22Rv1 (cell line): ENCODE measurements at regions not wholly inside any gene's neighbourhood (a gene's known extent, or its start where the extent isn't known, plus 50 kb on each side); places are given as distances from the start of the nearest gene placed in this dataset.

ENCODE experiments used
- H3K27ac ChIP-seq: fragments of 450-650 bp; 2 replicates; pipeline ENCODE4 v1.5.1; 2017
- ZFX ChIP-seq: fragments of 450-650 bp; IDR thresholded peaks from 2 replicates; pipeline ENCODE4 v1.6.1; 2017; ENCODE audit warnings: antibody characterized with exemption, borderline replicate concordance
- TF ChIP-seq, protein P1 (sequence below): fragments of 450-650 bp; IDR thresholded peaks from 2 replicates; pipeline ENCODE4 v1.5.1; 2017; ENCODE audit warnings: mild to moderate bottlenecking

DNA sequence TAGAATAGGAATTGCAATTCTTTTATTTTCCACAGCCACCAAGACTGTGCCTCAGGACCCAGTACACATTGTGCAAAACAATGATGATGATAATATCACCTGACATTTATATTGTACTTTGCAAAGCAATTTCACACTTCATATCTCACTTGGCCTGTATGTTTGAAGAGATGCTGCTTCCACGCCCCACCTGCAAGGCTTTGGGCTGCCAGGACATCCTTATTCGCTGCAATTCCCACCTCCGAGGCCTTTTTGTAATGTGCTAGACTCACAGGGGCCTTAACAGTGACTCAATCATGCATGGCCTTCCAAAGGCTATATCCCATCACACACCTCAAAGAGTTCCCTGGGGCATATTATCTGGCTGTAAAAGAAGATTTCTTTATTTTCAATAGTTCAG, 200.9 kb downstream of the MYLK4 start:
- H3K27ac ChIP-seq: no peak overlapping the region
- TF ChIP-seq, protein P1, sequence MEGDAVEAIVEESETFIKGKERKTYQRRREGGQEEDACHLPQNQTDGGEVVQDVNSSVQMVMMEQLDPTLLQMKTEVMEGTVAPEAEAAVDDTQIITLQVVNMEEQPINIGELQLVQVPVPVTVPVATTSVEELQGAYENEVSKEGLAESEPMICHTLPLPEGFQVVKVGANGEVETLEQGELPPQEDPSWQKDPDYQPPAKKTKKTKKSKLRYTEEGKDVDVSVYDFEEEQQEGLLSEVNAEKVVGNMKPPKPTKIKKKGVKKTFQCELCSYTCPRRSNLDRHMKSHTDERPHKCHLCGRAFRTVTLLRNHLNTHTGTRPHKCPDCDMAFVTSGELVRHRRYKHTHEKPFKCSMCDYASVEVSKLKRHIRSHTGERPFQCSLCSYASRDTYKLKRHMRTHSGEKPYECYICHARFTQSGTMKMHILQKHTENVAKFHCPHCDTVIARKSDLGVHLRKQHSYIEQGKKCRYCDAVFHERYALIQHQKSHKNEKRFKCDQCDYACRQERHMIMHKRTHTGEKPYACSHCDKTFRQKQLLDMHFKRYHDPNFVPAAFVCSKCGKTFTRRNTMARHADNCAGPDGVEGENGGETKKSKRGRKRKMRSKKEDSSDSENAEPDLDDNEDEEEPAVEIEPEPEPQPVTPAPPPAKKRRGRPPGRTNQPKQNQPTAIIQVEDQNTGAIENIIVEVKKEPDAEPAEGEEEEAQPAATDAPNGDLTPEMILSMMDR: no peak
- TF ChIP-seq ZFX: no peak

DNA sequence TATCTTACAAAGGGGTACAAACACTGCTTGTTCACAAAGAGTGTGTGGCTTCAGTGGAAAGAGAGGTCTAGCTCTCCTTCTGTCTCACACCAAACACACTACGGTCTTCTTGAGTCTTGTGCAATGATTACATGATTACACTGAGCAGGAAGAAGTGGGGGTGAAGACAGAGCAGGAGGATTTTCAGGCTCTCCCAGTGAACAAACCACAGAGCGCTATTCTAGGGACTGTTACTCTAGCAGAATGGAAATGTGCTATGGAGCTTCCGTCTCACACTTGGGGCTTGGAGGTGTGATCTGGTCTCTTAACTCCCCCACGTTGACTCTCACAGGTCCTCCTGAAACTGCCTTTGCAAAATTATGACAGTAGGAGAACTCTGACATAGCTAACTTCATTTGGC, 203.4 kb downstream of the MYLK4 start:
- TF ChIP-seq, protein P1: no peak
- no peak for TF ChIP-seq ZFX
- no peak overlapping the region for H3K27ac ChIP-seq

DNA sequence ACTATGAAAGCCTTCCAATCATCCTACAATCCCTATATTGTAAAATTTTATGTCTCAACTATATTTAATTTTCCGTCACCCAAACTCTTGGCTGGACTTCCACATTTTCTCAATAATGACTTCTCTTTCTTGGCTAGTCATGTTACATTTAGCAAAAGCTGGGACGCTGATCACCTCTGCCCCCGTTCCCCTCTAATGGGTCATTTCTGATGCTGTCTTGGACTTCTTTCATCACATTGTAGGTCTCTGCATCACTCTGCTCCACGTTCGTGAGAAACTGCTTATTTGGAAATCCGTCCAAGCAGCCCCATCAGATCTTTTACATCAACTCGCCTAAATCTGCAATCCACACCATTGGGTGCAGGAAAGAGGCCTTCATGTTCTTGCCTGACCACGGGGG, 203.8 kb downstream of the MYLK4 start:
- no peak for TF ChIP-seq ZFX
- TF ChIP-seq, protein P1: no peak
- H3K27ac ChIP-seq: no peak overlapping the region

DNA sequence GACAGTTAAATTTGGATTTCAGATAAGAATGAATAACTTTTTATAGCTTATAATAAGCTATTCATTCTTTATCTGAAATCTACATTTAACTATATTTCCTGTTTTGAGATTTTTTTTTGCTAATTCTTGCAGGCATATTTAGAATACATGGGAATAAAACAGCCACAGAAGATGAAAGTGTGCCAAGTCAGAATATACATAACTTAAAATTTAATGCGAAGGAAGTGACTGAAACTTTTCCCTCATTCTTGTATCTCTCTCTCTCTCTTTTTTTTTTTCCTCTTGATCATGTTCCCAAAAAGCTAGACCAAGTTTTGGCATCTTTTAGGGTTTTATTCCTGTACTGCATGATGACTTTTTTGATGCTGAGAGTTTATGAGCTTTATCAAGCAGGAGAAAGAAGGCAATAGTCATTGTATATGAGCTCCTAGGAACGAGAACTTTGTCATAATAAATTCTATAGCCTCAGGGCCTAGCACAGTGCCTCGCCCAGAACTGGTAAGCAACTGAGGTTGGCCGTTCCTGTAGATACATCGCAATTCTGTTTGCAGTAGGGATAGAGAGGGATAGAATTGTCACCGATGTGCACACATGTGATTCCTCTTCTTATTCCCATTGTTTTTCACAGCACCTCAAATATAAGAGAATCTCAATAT, 205.2 kb downstream of the MYLK4 start:
- H3K27ac ChIP-seq: no peak overlapping the region
- TF ChIP-seq ZFX: no peak

DNA sequence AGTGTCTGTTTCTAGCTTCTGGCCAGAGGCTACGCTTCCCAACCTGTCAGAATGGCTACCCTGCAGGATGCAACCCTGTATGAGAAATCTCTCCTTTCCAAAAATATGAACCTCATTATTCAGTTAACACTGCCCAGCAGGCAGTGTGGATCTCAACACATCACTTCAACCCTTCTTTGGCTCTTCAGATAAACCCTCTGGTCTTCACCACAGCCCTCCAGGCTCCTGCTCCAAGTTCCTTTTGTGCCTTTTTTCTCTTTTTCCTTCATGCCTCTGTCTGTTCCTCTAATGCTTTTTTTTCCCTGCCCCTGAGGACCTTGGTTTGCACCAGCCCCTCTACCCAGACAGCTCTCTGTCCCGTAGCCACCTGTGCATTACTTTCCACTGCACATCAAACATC, 207.4 kb downstream of the MYLK4 start:
- no peak overlapping the region for H3K27ac ChIP-seq
- TF ChIP-seq, protein P1: no peak
- no peak for TF ChIP-seq ZFX

DNA sequence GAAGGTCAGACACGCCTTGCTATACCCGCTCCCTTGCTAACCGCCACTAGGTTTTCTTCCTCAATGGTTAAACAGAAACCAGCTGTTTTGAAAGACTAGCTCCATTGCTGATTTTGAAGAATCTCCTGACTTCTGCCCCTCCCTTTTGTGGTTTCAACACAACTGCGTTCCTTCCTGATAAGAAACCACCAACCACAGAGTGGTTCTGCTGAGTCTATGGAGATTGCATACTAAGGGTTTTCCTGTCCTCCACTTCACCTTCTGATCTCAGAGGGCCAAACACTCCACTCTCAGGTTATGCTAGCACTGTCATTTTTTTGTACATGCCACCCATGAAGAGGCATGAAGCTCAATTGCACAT, 207.9 kb downstream of the MYLK4 start:
- TF ChIP-seq ZFX: no peak
- TF ChIP-seq, protein P1: no peak
- H3K27ac ChIP-seq: no peak overlapping the region

DNA sequence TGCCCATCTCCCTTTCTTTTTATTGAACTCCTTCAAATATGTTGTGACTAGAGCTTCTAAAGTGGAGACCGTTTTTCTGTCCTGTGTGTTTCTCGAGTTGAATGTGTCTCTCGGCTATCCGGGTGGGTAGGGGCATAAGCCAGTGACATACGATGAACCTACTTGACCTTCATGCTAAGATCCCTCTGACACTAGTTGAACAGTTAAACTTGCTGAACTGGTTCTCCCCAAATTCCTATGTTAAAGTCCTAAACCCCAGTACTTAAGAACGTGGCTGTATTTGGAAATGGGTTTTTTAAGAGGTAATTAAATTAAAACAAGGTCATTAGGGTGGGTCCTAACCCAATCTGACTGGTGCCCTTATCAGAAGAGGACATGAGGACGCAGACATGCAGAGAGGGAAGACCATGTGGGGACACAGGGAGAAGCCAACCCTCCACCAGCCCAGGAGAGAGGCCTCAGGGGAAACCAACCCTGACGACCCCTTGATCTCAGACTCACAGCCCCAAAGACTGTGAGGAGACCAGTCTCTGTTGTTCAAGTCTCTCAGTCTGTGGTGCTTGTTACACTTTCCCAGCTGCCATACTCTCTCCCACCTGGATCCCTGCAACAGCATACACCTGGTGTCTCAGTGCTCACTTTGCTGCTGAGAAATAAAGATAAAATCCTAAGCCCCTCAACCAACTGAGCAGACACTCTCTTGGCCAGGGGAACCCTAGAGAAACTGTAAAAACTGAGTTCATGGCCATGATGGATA, 208.4 kb downstream of the MYLK4 start:
- H3K27ac ChIP-seq: no peak overlapping the region
- TF ChIP-seq, protein P1: no peak
- TF ChIP-seq ZFX: no peak
